ENCODE measurements at regions not wholly inside any gene's neighbourhood (a gene's known extent, or its start where the extent isn't known, plus 50 kb on each side); places are given as distances from the start of the nearest gene placed in this dataset.

DNA sequence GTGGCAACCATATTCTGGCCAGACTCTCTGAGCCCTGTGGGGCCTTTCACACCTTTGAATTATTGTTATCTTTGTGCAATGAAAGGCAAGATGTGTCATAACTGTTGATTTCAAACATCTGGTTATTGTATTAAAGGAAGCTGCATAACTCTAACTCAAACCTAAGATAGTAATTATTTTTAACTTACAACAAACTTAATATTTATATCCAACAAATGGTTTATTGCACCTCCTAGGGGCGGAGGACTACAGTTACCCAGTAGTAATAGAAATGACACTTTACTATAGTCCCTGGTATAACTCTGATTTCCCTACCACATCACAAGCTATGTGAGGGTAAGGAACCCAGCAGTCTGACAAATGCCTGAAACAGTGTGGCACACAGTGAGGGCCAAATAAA, 363.9 kb upstream of the SUCLG2 start:
- H3K4me2 ChIP-seq (ENCODE audit: extremely low read depth, insufficient read depth, low read length), result no peak overlapping the region
- H2AFZ ChIP-seq (ENCODE audit: low read length), result no peak overlapping the region
- TF ChIP-seq EZH2 (IDR thresholded peaks at IDR 0.05; ENCODE audit: low read length, missing control alignments), result no peak
- TF ChIP-seq, protein P1, sequence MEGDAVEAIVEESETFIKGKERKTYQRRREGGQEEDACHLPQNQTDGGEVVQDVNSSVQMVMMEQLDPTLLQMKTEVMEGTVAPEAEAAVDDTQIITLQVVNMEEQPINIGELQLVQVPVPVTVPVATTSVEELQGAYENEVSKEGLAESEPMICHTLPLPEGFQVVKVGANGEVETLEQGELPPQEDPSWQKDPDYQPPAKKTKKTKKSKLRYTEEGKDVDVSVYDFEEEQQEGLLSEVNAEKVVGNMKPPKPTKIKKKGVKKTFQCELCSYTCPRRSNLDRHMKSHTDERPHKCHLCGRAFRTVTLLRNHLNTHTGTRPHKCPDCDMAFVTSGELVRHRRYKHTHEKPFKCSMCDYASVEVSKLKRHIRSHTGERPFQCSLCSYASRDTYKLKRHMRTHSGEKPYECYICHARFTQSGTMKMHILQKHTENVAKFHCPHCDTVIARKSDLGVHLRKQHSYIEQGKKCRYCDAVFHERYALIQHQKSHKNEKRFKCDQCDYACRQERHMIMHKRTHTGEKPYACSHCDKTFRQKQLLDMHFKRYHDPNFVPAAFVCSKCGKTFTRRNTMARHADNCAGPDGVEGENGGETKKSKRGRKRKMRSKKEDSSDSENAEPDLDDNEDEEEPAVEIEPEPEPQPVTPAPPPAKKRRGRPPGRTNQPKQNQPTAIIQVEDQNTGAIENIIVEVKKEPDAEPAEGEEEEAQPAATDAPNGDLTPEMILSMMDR (conservative IDR thresholded peaks at IDR 0.05 in 1 of 2, IDR thresholded peaks at IDR 0.05 in 1 of 2; ENCODE audit: low read depth in 1 of 2, low read length in 2 of 2), result no peak
- H3K27me3 ChIP-seq (ENCODE audit: control insufficient read depth, insufficient read depth, low read length), result no peaks in the 10 kb centered on the region
- H3K9ac ChIP-seq (ENCODE audit: insufficient read depth, low read length), result no peak overlapping the region
- no peak overlapping the region for H3K4me3 ChIP-seq (replicated peaks in 1 of 4; ENCODE audit: control extremely low read depth in 1 of 4, insufficient read depth in 1 of 4, low read depth in 3 of 4, low read length in 4 of 4)
- no peaks in the 10 kb centered on the region for H3K9me3 ChIP-seq (ENCODE audit: control insufficient read depth, insufficient read depth, low read depth, low read length)
- no peak overlapping the region for H3K27ac ChIP-seq (ENCODE audit: insufficient read depth, low read length)
- DNase-seq (ENCODE audit: low read depth in 2 of 2), result no peak
- H3K36me3 ChIP-seq (ENCODE audit: control insufficient read depth, insufficient read depth, low read length), result no peaks in the 10 kb centered on the region
- no peaks in the 10 kb centered on the region for H4K20me1 ChIP-seq (ENCODE audit: control insufficient read depth, extremely low read depth, insufficient read depth, low read length)
- no peaks in the 10 kb centered on the region for H3K4me1 ChIP-seq (ENCODE audit: control insufficient read depth, extremely low read depth, insufficient read depth, low read length)
- no peaks in the 10 kb centered on the region for H3K79me2 ChIP-seq (ENCODE audit: control insufficient read depth, insufficient read depth, low read length)

DNA sequence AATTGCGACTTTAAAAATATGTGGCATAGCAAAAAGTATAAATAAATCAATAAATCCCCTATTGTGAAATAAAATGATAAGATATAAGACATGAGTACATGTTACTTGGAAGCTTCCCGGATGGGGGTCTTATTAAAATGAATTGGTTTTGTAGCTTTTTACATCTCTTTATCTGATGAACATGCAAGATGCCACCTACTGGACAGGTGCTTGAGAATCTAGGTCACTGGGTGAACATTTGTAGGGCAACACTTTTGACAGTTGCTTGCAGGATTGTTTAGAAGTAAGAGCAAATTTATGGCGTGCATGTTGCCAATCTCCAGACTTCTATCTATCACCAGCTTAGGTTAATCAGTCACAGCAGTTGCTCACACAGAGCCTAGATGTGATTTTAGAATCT, 362.7 kb upstream of the SUCLG2 start:
- H3K36me3 ChIP-seq (ENCODE audit: control insufficient read depth, insufficient read depth, low read length), result no peaks in the 10 kb centered on the region
- H3K4me1 ChIP-seq (ENCODE audit: control insufficient read depth, extremely low read depth, insufficient read depth, low read length), result no peaks in the 10 kb centered on the region
- no peak for TF ChIP-seq EZH2 (IDR thresholded peaks at IDR 0.05; ENCODE audit: low read length, missing control alignments)
- TF ChIP-seq, protein P1 (conservative IDR thresholded peaks at IDR 0.05 in 1 of 2, IDR thresholded peaks at IDR 0.05 in 1 of 2; ENCODE audit: low read depth in 1 of 2, low read length in 2 of 2), result no peak
- no peaks in the 10 kb centered on the region for H3K79me2 ChIP-seq (ENCODE audit: control insufficient read depth, insufficient read depth, low read length)
- DNase-seq (ENCODE audit: low read depth in 2 of 2), result no peak
- no peaks in the 10 kb centered on the region for H4K20me1 ChIP-seq (ENCODE audit: control insufficient read depth, extremely low read depth, insufficient read depth, low read length)
- no peaks in the 10 kb centered on the region for H3K27me3 ChIP-seq (ENCODE audit: control insufficient read depth, insufficient read depth, low read length)
- H3K4me3 ChIP-seq (replicated peaks in 1 of 4; ENCODE audit: control extremely low read depth in 1 of 4, insufficient read depth in 1 of 4, low read depth in 3 of 4, low read length in 4 of 4), result no peak overlapping the region
- no peak overlapping the region for H2AFZ ChIP-seq (ENCODE audit: low read length)
- H3K9me3 ChIP-seq (ENCODE audit: control insufficient read depth, insufficient read depth, low read depth, low read length), result no peaks in the 10 kb centered on the region
- H3K27ac ChIP-seq (ENCODE audit: insufficient read depth, low read length), result no peak overlapping the region
- no peak overlapping the region for H3K4me2 ChIP-seq (ENCODE audit: extremely low read depth, insufficient read depth, low read length)
- no peak overlapping the region for H3K9ac ChIP-seq (ENCODE audit: insufficient read depth, low read length)

DNA sequence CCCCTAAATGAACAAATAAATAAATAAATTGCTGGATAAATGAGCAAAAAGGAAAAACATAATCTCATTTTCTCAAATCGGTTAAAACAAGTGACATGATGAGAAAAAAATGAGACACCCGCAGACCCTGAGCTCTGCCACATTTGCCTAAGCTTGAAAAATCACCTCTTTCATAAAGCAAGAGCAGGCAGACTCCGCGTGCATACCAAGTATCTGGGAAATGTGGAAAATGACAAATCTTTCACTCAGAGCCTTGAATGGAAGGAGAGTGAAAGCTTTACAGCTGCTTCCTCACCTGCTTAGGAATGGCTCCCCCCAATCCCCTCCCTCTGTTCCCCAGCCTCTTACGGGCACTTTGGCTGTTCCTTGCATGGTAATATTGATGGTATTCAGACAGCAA, 355.5 kb upstream of the SUCLG2 start:
- Histone ChIP-seq H3K9ac (ENCODE audit: insufficient read depth, low read length) (no peak overlapping the region), H4K20me1 (ENCODE audit: control insufficient read depth, extremely low read depth, insufficient read depth, low read length) (no peaks in the 10 kb centered on the region), H3K27ac (ENCODE audit: insufficient read depth, low read length) (no peak overlapping the region), H3K79me2 (ENCODE audit: control insufficient read depth, insufficient read depth, low read length) (no peaks in the 10 kb centered on the region), H3K4me2 (ENCODE audit: extremely low read depth, insufficient read depth, low read length) (no peak overlapping the region), H3K4me1 (ENCODE audit: control insufficient read depth, extremely low read depth, insufficient read depth, low read length) (no peaks in the 10 kb centered on the region), H3K9me3 (ENCODE audit: control insufficient read depth, insufficient read depth, low read depth, low read length) (no peaks in the 10 kb centered on the region), H3K27me3 (ENCODE audit: control insufficient read depth, insufficient read depth, low read length) (peaks cover 5% of the 10 kb centered on the region), H3K36me3 (ENCODE audit: control insufficient read depth, insufficient read depth, low read length) (no peaks in the 10 kb centered on the region), H3K4me3 (replicated peaks in 1 of 4; ENCODE audit: control extremely low read depth in 1 of 4, insufficient read depth in 1 of 4, low read depth in 3 of 4, low read length in 4 of 4) (no peak overlapping the region), H2AFZ (ENCODE audit: low read length) (no peak overlapping the region)
- no peak for DNase-seq (ENCODE audit: low read depth in 2 of 2)
- TF ChIP-seq, protein P1 (conservative IDR thresholded peaks at IDR 0.05 in 1 of 2, IDR thresholded peaks at IDR 0.05 in 1 of 2; ENCODE audit: low read depth in 1 of 2, low read length in 2 of 2), result no peak
- no peak for TF ChIP-seq EZH2 (IDR thresholded peaks at IDR 0.05; ENCODE audit: low read length, missing control alignments)
